Effector memory CD8-positive, alpha-beta T cell (primary cell): ENCODE measurements at regions not wholly inside any gene's neighbourhood (a gene's known extent, or its start where the extent isn't known, plus 50 kb on each side); places are given as distances from the start of the nearest gene placed in this dataset.
"Not testable (repeated sequence)": the region's sequence is repeated elsewhere in the genome, so short reads cannot be mapped to it uniquely, and the experiment has no call there.

Experiments
- ATAC-seq: fragments of 150-1000 bp; cut with Tn5 transposase; replicated peaks from 2 replicates; pipeline ENCODE4 v1.10.0; 2021; ENCODE audit warnings: mild to moderate bottlenecking, moderate library complexity
- DNase-seq, 3 experiments: peaks; one replicate each; pipeline ENCODE4 v3.0.0; 2021
- H3K27ac Mint-ChIP-seq, 2 donors: one replicate each; pipeline ENCODE4 v1.8.0; 2022; ENCODE audit warnings: mild to moderate bottlenecking in 2 of 2, mixed read lengths in 2 of 2, moderate library complexity in 2 of 2
- H3K27me3 Mint-ChIP-seq, 2 donors: one replicate each; pipeline ENCODE4 v1.8.0; 2022; ENCODE audit warnings: mixed read lengths in 2 of 2
- H3K36me3 Mint-ChIP-seq: one replicate; pipeline ENCODE4 v1.8.0; 2022; ENCODE audit warnings: mild to moderate bottlenecking, moderate library complexity, mixed read lengths; ENCODE audit not compliant: insufficient read depth
- H3K4me1 Mint-ChIP-seq, 2 donors: one replicate each; pipeline ENCODE4 v1.8.0; 2022; ENCODE audit warnings: low read depth in 2 of 2, mixed read lengths in 2 of 2
- H3K4me3 Mint-ChIP-seq, 2 donors: one replicate each; pipeline ENCODE4 v1.8.0; 2022; ENCODE audit warnings: mild to moderate bottlenecking in 2 of 2, mixed read lengths in 2 of 2, moderate library complexity in 2 of 2
- H3K9me3 Mint-ChIP-seq, 2 donors: one replicate each; pipeline ENCODE4 v1.8.0; 2022; ENCODE audit warnings: mixed read lengths in 2 of 2

DNA sequence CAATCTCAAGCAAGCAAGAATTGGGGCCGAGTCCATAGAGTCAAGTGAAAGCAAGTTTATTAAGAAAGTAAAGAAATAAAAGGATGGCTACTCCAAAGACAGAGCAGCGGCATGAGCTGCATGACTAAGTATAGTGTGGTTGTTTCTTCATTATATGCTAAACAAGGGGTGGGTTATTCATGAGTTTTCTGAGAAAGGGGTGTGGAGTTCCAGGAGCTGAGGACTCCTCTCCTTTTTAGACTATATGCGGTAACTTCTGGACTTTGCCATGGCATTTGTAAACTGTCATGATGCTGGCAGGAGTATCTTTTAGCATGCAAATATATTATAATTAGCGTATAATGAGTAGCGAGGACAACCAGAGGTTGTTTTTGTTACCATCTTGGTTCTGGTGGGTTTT, 819.9 kb downstream of the KCNJ2 start:
- peaks cover 14 to 27% of the 10 kb centered on the region in 2 donors for H3K9me3 Mint-ChIP-seq
- no peaks in the 10 kb centered on the region for H3K4me1 Mint-ChIP-seq
- no peak for DNase-seq
- H3K36me3 Mint-ChIP-seq: no peaks in the 10 kb centered on the region
- ATAC-seq: no peak
- no peaks in the 10 kb centered on the region for H3K27me3 Mint-ChIP-seq
- no peak overlapping the region for H3K27ac Mint-ChIP-seq
- no peak overlapping the region for H3K4me3 Mint-ChIP-seq

GRCh38 chr17:70994194-70994593, 824.9 kb downstream of the KCNJ2 start:
- no peaks in the 10 kb centered on the region for H3K36me3 Mint-ChIP-seq
- H3K4me1 Mint-ChIP-seq: no peaks in the 10 kb centered on the region
- H3K27me3 Mint-ChIP-seq: no peaks in the 10 kb centered on the region
- DNase-seq: no peak
- no peak overlapping the region for H3K27ac Mint-ChIP-seq
- H3K4me3 Mint-ChIP-seq: no peak overlapping the region
- ATAC-seq: no peak
- H3K9me3 Mint-ChIP-seq: peaks cover 11 to 13% of the 10 kb centered on the region in 2 donors

- no peaks in the 10 kb centered on the region for H3K27me3 Mint-ChIP-seq
- H3K4me1 Mint-ChIP-seq: no peaks in the 10 kb centered on the region
- DNase-seq: no peak
- ATAC-seq: no peak
- no peak overlapping the region for H3K4me3 Mint-ChIP-seq
- H3K36me3 Mint-ChIP-seq: no peaks in the 10 kb centered on the region
- H3K9me3 Mint-ChIP-seq: peaks cover 0 to 8% of the 10 kb centered on the region in 2 donors
- H3K27ac Mint-ChIP-seq: no peak overlapping the region
These were observed 826.7 kb downstream of the KCNJ2 start for GRCh38 chr17:70995997-70996396.

DNA sequence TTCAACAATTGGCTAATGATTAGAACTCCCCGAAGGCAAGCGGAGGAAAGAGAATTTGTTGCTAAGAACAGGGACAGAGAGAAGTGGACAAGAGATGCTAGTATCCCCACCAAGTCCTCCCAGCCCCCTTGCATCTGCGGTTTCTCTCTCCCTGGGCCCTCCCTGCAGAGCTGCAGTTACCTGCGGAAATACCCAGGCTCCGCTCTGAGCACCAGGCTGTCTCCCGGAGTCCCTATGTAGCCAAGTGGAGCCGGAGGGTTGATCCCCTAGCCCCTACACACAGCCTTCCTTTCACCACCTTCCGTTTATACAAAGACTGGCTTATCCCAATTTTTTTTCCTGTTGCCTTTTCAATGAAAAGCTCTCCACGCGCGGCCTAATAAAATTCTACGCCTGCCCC, 834.4 kb downstream of the KCNJ2 start:
- Mint-ChIP-seq H3K36me3 (no peaks in the 10 kb centered on the region), H3K9me3 (no peaks in the 10 kb centered on the region), H3K4me3 (no peak overlapping the region), H3K27ac (no peak overlapping the region), H3K4me1 (no peaks in the 10 kb centered on the region), H3K27me3 (no peaks in the 10 kb centered on the region)
- ATAC-seq: no peak
- no peak for DNase-seq

DNA sequence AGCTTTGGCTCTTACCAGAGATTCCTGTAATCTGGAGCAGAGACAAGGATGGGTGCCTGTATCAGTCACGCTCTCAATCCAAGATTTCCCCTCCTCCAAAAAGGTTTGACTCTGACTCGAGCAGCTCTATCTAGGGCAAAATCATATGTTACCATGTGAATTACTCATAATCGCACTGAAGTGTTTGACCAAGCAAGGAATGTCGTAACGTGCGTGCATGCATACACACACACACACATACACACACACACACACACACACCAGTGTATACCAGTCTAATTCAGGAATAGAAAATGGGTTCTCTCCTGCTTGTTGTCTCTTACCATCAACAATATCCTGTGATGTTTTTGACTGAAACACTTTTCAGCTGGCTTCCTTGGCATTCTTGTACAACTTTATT, 835.1 kb downstream of the KCNJ2 start:
- Mint-ChIP-seq H3K4me1 (no peaks in the 10 kb centered on the region), H3K27ac (no peak overlapping the region), H3K36me3 (no peaks in the 10 kb centered on the region), H3K9me3 (no peaks in the 10 kb centered on the region), H3K27me3 (no peaks in the 10 kb centered on the region), H3K4me3 (no peak overlapping the region)
- ATAC-seq (no peak), DNase-seq (no peak)

GRCh38 chr17:71011391-71011790, 842.1 kb downstream of the KCNJ2 start:
- Mint-ChIP-seq H3K4me1 (no peaks in the 10 kb centered on the region), H3K4me3 (no peak overlapping the region), H3K27ac (no peak overlapping the region), H3K27me3 (no peaks in the 10 kb centered on the region), H3K9me3 (peaks cover 10 to 11% of the 10 kb centered on the region in 2 donors), H3K36me3 (no peaks in the 10 kb centered on the region)
- DNase-seq (no peak), ATAC-seq (no peak)

GRCh38 chr17:71019699-71020098, 850.4 kb downstream of the KCNJ2 start:
- H3K27me3 Mint-ChIP-seq: no peaks in the 10 kb centered on the region
- no peak overlapping the region for H3K4me3 Mint-ChIP-seq
- peaks cover 2% of the 10 kb centered on the region for H3K36me3 Mint-ChIP-seq
- ATAC-seq: no peak
- peaks cover 3 to 12% of the 10 kb centered on the region in 2 donors for H3K9me3 Mint-ChIP-seq
- H3K27ac Mint-ChIP-seq: no peak overlapping the region
- no peak for DNase-seq
- H3K4me1 Mint-ChIP-seq: no peaks in the 10 kb centered on the region

- H3K9me3 Mint-ChIP-seq: peaks cover 2 to 8% of the 10 kb centered on the region in 2 donors
- ATAC-seq (no peak), DNase-seq (no peak)
- no peaks in the 10 kb centered on the region for H3K4me1 Mint-ChIP-seq
- peaks cover 2% of the 10 kb centered on the region for H3K36me3 Mint-ChIP-seq
- H3K4me3 Mint-ChIP-seq: no peak overlapping the region
- H3K27me3 Mint-ChIP-seq: no peaks in the 10 kb centered on the region
- no peak overlapping the region for H3K27ac Mint-ChIP-seq
These were observed 853.4 kb downstream of the KCNJ2 start for GRCh38 chr17:71022758-71023157.

GRCh38 chr17:71023249-71024030, 854.1 kb downstream of the KCNJ2 start:
- H3K27me3 Mint-ChIP-seq: no peaks in the 10 kb centered on the region
- no peak for DNase-seq
- H3K4me1 Mint-ChIP-seq: no peaks in the 10 kb centered on the region
- ATAC-seq: no peak
- H3K9me3 Mint-ChIP-seq: peaks cover 1 to 2% of the 10 kb centered on the region in 2 donors
- H3K4me3 Mint-ChIP-seq: no peak overlapping the region
- H3K27ac Mint-ChIP-seq: no peak overlapping the region
- H3K36me3 Mint-ChIP-seq: peaks cover 2% of the 10 kb centered on the region

- no peak for ATAC-seq
These were observed 854.8 kb downstream of the KCNJ2 start for GRCh38 chr17:71024172-71024571.

DNA sequence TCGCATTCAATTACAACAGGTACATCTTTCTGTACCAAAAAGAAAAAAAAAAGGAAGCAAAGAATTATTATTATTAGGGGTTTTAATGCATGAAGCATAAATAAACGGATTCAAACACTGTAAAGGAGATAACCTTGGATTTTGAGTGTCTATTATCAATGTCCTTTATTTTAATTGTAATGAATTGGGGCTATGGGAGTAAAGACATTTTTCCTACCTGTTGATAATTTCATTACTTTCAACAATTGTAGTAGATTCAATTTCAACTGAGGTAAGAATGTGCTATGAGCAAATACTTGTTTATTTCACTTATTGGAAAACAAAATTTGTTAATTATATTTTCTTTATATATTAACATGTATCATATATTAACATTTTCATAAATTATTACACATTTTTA, 855.6 kb downstream of the KCNJ2 start:
- H3K9me3 Mint-ChIP-seq: peaks cover 0 to 2% of the 10 kb centered on the region in 2 donors
- H3K27ac Mint-ChIP-seq: no peak overlapping the region
- H3K4me3 Mint-ChIP-seq: no peak overlapping the region
- no peak for DNase-seq
- no peak for ATAC-seq
- H3K27me3 Mint-ChIP-seq: no peaks in the 10 kb centered on the region
- H3K4me1 Mint-ChIP-seq: no peaks in the 10 kb centered on the region
- H3K36me3 Mint-ChIP-seq: no peaks in the 10 kb centered on the region

More at GRCh38 chr17:71024172-71024571, 854.8 kb downstream of the KCNJ2 start:
- Mint-ChIP-seq H3K27me3 (no peaks in the 10 kb centered on the region), H3K27ac (no peak overlapping the region), H3K4me1 (no peaks in the 10 kb centered on the region), H3K4me3 (no peak overlapping the region), H3K36me3 (peaks cover 2% of the 10 kb centered on the region), H3K9me3 (peaks cover 0 to 2% of the 10 kb centered on the region in 2 donors)
- DNase-seq: no peak

DNA sequence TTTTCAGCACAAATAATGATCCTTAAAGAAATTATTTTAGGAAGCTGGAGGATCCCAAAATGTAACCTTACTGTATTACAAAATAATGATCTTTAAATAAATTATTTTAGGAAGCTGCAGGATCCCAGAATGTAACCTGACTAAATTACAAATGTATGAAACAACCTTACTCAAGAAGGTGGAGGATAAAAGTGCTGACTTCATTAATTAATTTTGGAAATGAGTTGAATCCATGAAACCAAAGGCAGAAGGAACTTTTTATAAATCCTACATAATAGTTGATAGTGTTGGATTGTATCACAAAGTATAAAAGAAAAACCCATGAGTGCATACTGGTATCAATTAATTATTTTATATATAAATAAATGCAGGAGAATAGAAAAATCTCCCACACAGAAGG, 859.9 kb downstream of the KCNJ2 start:
- Mint-ChIP-seq H3K9me3 (peaks cover 0 to 11% of the 10 kb centered on the region in 2 donors), H3K4me3 (no peak overlapping the region), H3K27me3 (no peaks in the 10 kb centered on the region), H3K4me1 (no peaks in the 10 kb centered on the region), H3K27ac (no peak overlapping the region), H3K36me3 (no peaks in the 10 kb centered on the region)
- DNase-seq: no peak
- no peak for ATAC-seq

DNA sequence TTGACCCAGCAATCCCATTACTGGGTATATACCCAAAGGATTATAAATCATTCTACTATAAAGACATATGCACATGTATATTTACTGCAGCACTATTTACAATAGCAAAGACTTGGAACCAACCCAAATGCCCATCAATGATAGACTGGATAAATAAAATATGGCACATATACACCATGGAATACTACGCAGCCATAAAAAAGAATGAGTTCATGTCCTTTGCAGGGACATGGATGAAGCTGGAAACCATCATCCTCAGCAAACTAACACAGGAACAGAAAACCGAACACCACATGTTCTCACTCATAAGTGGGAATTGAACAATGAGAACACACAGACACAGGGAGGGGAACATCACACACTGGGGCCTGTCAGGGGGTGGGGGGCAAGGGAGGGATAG, 862.0 kb downstream of the KCNJ2 start:
- H3K27me3 Mint-ChIP-seq, ATAC-seq, H3K9me3 Mint-ChIP-seq, H3K4me1 Mint-ChIP-seq, H3K27ac Mint-ChIP-seq, DNase-seq, H3K36me3 Mint-ChIP-seq, H3K4me3 Mint-ChIP-seq: not testable (repeated sequence)

- Mint-ChIP-seq H3K27me3 (no peaks in the 10 kb centered on the region), H3K9me3 (peaks cover 0 to 9% of the 10 kb centered on the region in 2 donors), H3K4me1 (no peaks in the 10 kb centered on the region), H3K27ac (no peak overlapping the region), H3K36me3 (no peaks in the 10 kb centered on the region), H3K4me3 (no peak overlapping the region)
- DNase-seq (no peak), ATAC-seq (no peak)
These were observed 863.5 kb downstream of the KCNJ2 start for GRCh38 chr17:71032746-71033273.
